ENCODE measurements at regions not wholly inside any gene's neighbourhood (a gene's known extent, or its start where the extent isn't known, plus 50 kb on each side); places are given as distances from the start of the nearest gene placed in this dataset.

DNA sequence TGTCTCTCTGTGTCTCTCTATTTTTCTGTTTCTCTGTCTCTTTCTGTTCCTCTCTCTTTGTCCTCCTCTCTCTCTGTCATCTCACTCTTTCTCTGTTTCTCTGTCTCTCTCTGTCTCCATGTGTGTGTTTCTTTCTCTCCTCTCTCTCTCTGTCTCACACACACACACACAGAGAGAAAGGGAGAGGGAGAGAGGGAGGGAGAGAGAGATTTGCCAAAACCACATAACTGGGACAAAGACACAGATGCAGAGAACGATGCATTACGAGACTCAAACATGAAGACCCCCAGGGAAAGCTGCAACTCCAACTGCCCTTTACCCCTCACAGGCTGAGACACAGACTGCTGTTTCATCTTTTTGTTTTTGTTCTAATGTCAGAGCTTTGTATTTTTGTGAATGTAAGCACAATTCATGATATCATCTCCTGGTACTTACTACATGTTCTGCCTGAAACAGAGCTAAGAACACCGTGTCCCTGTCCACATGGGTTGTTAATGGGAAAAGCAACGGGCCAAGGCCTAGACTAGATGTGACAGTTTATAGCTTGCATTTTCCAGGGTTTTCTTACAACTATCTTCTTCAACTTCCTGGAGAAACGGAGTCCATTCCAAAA is 177.1 kb upstream of the ARID1B start:
- TF ChIP-seq, protein P1, sequence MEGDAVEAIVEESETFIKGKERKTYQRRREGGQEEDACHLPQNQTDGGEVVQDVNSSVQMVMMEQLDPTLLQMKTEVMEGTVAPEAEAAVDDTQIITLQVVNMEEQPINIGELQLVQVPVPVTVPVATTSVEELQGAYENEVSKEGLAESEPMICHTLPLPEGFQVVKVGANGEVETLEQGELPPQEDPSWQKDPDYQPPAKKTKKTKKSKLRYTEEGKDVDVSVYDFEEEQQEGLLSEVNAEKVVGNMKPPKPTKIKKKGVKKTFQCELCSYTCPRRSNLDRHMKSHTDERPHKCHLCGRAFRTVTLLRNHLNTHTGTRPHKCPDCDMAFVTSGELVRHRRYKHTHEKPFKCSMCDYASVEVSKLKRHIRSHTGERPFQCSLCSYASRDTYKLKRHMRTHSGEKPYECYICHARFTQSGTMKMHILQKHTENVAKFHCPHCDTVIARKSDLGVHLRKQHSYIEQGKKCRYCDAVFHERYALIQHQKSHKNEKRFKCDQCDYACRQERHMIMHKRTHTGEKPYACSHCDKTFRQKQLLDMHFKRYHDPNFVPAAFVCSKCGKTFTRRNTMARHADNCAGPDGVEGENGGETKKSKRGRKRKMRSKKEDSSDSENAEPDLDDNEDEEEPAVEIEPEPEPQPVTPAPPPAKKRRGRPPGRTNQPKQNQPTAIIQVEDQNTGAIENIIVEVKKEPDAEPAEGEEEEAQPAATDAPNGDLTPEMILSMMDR (IDR thresholded peaks at IDR 0.05): no peak
- no peak for TF ChIP-seq POLR2A (IDR thresholded peaks at IDR 0.05)

All from body of pancreas (tissue), 4 donors.